IMR-90 (cell line): ENCODE measurements at regions not wholly inside any gene's neighbourhood (a gene's known extent, or its start where the extent isn't known, plus 50 kb on each side); places are given as distances from the start of the nearest gene placed in this dataset.
A peak's percentile ranks its signal among the peaks of the same experiment; 100 is the strongest.

Source experiments
- BHLHE40 ChIP-seq: fragments of 150-350 bp; IDR thresholded peaks from 2 replicates; pipeline ENCODE4 v1.6.1; 2016; ENCODE audit warnings: mild to moderate bottlenecking, low read depth, low read length
- CEBPB ChIP-seq: IDR thresholded peaks from 2 replicates; pipeline ENCODE4 v1.6.1; 2012; ENCODE audit warnings: low read depth, low read length, improper control_type of control experiment
- MAFK ChIP-seq: IDR thresholded peaks from 2 replicates; pipeline ENCODE4 v1.6.1; 2012; ENCODE audit warnings: low read depth, low read length, improper control_type of control experiment
- POLR2A ChIP-seq: IDR thresholded peaks from 2 replicates; pipeline ENCODE4 v1.6.1; 2012; ENCODE audit warnings: mild to moderate bottlenecking, low read depth, low read length
- TF ChIP-seq, protein P1 (sequence below): conservative IDR thresholded peaks from 2 replicates; pipeline ENCODE4 v1.5.1; 2012; ENCODE audit warnings: mild to moderate bottlenecking, low read depth, low read length, improper control_type of control experiment

DNA sequence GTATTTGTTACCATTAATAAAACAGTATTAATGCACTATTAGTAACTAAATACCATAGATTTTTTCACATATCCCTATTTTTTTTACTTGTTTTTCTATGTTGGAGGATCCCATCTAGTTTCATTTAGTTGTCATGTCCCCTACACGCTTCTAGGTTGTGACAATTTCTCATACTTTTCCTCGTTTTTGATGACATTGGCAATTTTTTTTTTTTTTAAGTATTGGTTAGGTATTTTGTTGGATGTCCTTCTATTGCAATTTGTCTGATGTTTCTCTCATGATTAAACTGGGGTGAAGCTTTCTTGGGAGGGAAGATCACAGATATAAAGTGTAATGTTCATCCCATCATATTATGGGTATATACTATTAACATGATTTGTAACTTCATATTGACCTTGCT, 409.1 kb upstream of the CNTN6 start:
- TF ChIP-seq, protein P1, sequence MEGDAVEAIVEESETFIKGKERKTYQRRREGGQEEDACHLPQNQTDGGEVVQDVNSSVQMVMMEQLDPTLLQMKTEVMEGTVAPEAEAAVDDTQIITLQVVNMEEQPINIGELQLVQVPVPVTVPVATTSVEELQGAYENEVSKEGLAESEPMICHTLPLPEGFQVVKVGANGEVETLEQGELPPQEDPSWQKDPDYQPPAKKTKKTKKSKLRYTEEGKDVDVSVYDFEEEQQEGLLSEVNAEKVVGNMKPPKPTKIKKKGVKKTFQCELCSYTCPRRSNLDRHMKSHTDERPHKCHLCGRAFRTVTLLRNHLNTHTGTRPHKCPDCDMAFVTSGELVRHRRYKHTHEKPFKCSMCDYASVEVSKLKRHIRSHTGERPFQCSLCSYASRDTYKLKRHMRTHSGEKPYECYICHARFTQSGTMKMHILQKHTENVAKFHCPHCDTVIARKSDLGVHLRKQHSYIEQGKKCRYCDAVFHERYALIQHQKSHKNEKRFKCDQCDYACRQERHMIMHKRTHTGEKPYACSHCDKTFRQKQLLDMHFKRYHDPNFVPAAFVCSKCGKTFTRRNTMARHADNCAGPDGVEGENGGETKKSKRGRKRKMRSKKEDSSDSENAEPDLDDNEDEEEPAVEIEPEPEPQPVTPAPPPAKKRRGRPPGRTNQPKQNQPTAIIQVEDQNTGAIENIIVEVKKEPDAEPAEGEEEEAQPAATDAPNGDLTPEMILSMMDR: no peak
- TF ChIP-seq POLR2A: no peak
- peak; percentile 81 for TF ChIP-seq MAFK
- TF ChIP-seq CEBPB: no peak
- no peak for TF ChIP-seq BHLHE40
